ENCODE measurements at regions not wholly inside any gene's neighbourhood (a gene's known extent, or its start where the extent isn't known, plus 50 kb on each side); places are given as distances from the start of the nearest gene placed in this dataset.

GRCh38 chr4:81549984-81550383 is 78.3 kb upstream of the RASGEF1B start:
- DNase-seq (ENCODE audit: low read depth in 2 of 2), result no peak

GRCh38 chr4:81546777-81547176 is 75.1 kb upstream of the RASGEF1B start:
- DNase-seq (ENCODE audit: low read depth in 2 of 2), result no peak

- no peak for DNase-seq (ENCODE audit: low read depth in 2 of 2)
Observed at GRCh38 chr4:81541161-81541945, 69.6 kb upstream of the RASGEF1B start.

GRCh38 chr4:81538716-81539427 is 67.2 kb upstream of the RASGEF1B start:
- DNase-seq (ENCODE audit: low read depth in 2 of 2), result no peak

- no peak for DNase-seq (ENCODE audit: low read depth in 2 of 2)
Observed at GRCh38 chr4:81531410-81531809, 59.7 kb upstream of the RASGEF1B start.

- DNase-seq (ENCODE audit: low read depth in 2 of 2), result no peak
Observed at GRCh38 chr4:81528979-81529378, 57.3 kb upstream of the RASGEF1B start.

- no peak for DNase-seq (ENCODE audit: low read depth in 2 of 2)
Observed at GRCh38 chr4:81528200-81528599, 56.5 kb upstream of the RASGEF1B start.

GRCh38 chr4:81527709-81528108 is 56.0 kb upstream of the RASGEF1B start:
- DNase-seq (ENCODE audit: low read depth in 2 of 2), result no peak

GRCh38 chr4:81527115-81527514 is 55.4 kb upstream of the RASGEF1B start:
- DNase-seq (ENCODE audit: low read depth in 2 of 2), result no peak

- DNase-seq (ENCODE audit: low read depth in 2 of 2), result no peak
Observed at GRCh38 chr4:81526706-81527105, 55.0 kb upstream of the RASGEF1B start.

- DNase-seq (ENCODE audit: low read depth in 2 of 2), result no peak
Observed at GRCh38 chr4:81523672-81524327, 52.1 kb upstream of the RASGEF1B start.

GRCh38 chr4:81522711-81523110 is 51.0 kb upstream of the RASGEF1B start:
- no peak for DNase-seq (ENCODE audit: low read depth in 2 of 2)

GRCh38 chr4:81521708-81522107 is 50.0 kb upstream of the RASGEF1B start:
- no peak for DNase-seq (ENCODE audit: low read depth in 2 of 2)
